A673 (cell line): ENCODE measurements at regions not wholly inside any gene's neighbourhood (a gene's known extent, or its start where the extent isn't known, plus 50 kb on each side); places are given as distances from the start of the nearest gene placed in this dataset.

Experiments
- BruUV-seq: library from RNA; stranded (reverse); fragments of 400-500 nt; replicated peaks from 2 replicates; lab custom pipeline; 2021; lab: Mats Ljungman, UMichigan
- CTCF ChIA-PET: fragments of 300-600 bp; sonication (Branson Sonifier 250); formaldehyde crosslinking; loops from one replicate; lab custom pipeline; 2022; ENCODE audit warnings: antibody characterized with exemption; lab: Charles Lee
- POLR2A ChIA-PET: fragments of 300-600 bp; sonication (Branson Sonifier 250); formaldehyde crosslinking; loops from one replicate; lab custom pipeline; 2022; ENCODE audit warnings: antibody characterized with exemption; ENCODE audit not compliant: low non-redundant PET; lab: Charles Lee
- DNase-seq: peaks from one replicate; pipeline ENCODE4 v3.0.0-alpha.2; 2015; ENCODE audit warnings: low spot score
- H3K27ac ChIP-seq: fragments of 200-600 bp; sonication (generic); 2 replicates; pipeline ENCODE4 v1.5.1; 2016; ENCODE audit warnings: mixed run types, low read depth, mild to moderate bottlenecking, mixed read lengths, antibody characterized with exemption, low read length; ENCODE audit not compliant: poor library complexity, severe bottlenecking
- H3K27me3 ChIP-seq: fragments of 200-600 bp; sonication (generic); replicated peaks from 2 replicates; pipeline ENCODE4 v1.6.1; 2017; ENCODE audit warnings: mixed run types, low read depth, mild to moderate bottlenecking, mixed read lengths, antibody characterized with exemption, low read length; ENCODE audit not compliant: insufficient read depth, poor library complexity
- H3K36me3 ChIP-seq: fragments of 200-600 bp; sonication (generic); 2 replicates; pipeline ENCODE4 v1.6.1; 2016; ENCODE audit warnings: mixed run types, mild to moderate bottlenecking, mixed read lengths, antibody characterized with exemption, low read length; ENCODE audit not compliant: insufficient read depth, poor library complexity, severe bottlenecking
- H3K4me1 ChIP-seq: fragments of 200-600 bp; sonication (generic); 2 replicates; pipeline ENCODE4 v1.6.1; 2017; ENCODE audit warnings: mixed run types, mild to moderate bottlenecking, mixed read lengths, antibody characterized with exemption, low read length; ENCODE audit not compliant: insufficient read depth, poor library complexity, severe bottlenecking
- H3K4me3 ChIP-seq: fragments of 200-600 bp; sonication (generic); 2 replicates; pipeline ENCODE4 v1.5.1; 2016; ENCODE audit warnings: low read depth, mixed run types, mild to moderate bottlenecking, mixed read lengths, low read length; ENCODE audit not compliant: poor library complexity, severe bottlenecking
- H3K9me3 ChIP-seq: fragments of 200-600 bp; sonication (generic); 2 replicates; pipeline ENCODE4 v1.6.1; 2016; ENCODE audit warnings: mixed run types, low read depth, mild to moderate bottlenecking, mixed read lengths, antibody characterized with exemption, low read length; ENCODE audit not compliant: poor library complexity, severe bottlenecking
- CTCF ChIP-seq: fragments of 300-800, 200-600 bp; sonication (generic); conservative IDR thresholded peaks from 2 replicates; pipeline ENCODE4 v1.5.1; 2017; ENCODE audit warnings: low read depth, mild to moderate bottlenecking, antibody characterized with exemption, low read length, moderate library complexity, mixed read lengths
- EZH2 ChIP-seq: fragments of 200-600 bp; sonication (generic); IDR thresholded peaks from 2 replicates; pipeline ENCODE4 v1.6.1; 2017; ENCODE audit warnings: borderline replicate concordance, low read depth, mild to moderate bottlenecking, mixed read lengths, antibody characterized with exemption, low read length; ENCODE audit not compliant: poor library complexity, severe bottlenecking
- intact Hi-C: fragments of 100-400 bp; cut with micrococcal nuclease; formaldehyde crosslinking; loops from one replicate; pipeline ENCODE4 v1.10.0; 2022; ENCODE audit not compliant: unreplicated experiment

DNA sequence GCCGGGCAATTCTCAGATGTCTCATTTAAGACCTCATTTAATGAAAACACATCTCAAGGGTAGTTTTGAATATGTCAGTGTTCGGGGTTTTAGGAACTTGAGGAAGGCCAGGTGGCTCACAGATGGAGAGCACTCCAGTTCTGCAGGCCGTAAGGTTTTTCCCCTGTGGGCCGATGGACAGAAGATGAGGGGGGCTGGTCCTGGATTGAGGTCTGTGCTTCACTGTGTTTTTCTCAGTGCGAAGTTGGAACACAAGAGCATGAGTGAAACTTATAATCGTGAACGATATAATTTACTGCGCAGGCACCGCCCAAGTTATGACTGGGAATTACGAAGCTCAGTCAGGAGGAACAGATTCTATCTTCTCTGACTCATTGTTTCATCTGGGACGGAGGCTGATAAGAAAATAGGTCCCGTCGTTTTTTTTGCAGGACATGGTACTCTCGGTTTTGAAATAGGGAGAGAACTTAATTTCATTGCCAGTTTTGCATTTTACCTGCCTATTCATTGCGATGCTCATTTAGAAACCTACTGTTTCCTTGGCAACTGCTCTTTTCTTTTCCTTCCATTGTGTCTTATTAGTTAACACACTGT is 591.0 kb upstream of the PFKP start:
- no peak for DNase-seq
- POLR2A ChIA-PET, result no interaction called here

GRCh38 chr10:2475711-2476217 is 591.6 kb upstream of the PFKP start:
- CTCF ChIA-PET, result no interaction called here
- H3K36me3 ChIP-seq, result no peaks in the 10 kb centered on the region
- H3K4me3 ChIP-seq, result no peak overlapping the region
- DNase-seq, result no peak
- H3K27me3 ChIP-seq, result peaks cover 71% of the 10 kb centered on the region
- TF ChIP-seq EZH2, result no peak
- TF ChIP-seq CTCF, result no peak
- POLR2A ChIA-PET, result no interaction called here
- no peaks in the 10 kb centered on the region for H3K9me3 ChIP-seq
- H3K27ac ChIP-seq, result no peak overlapping the region
- H3K4me1 ChIP-seq, result no peaks in the 10 kb centered on the region
- no TSS peak for BruUV-seq
- intact Hi-C loops, result no loop called here

More for the DNA sequence above, 591.0 kb upstream of the PFKP start:
- Histone ChIP-seq H3K27ac (no peak overlapping the region), H3K27me3 (peaks cover 65% of the 10 kb centered on the region), H3K36me3 (no peaks in the 10 kb centered on the region), H3K4me3 (no peak overlapping the region), H3K9me3 (no peaks in the 10 kb centered on the region), H3K4me1 (no peaks in the 10 kb centered on the region)
- CTCF ChIA-PET, result no interaction called here
- no TSS peak for BruUV-seq
- intact Hi-C loops, result no loop called here
- TF ChIP-seq EZH2 (no peak), CTCF (no peak)

DNA sequence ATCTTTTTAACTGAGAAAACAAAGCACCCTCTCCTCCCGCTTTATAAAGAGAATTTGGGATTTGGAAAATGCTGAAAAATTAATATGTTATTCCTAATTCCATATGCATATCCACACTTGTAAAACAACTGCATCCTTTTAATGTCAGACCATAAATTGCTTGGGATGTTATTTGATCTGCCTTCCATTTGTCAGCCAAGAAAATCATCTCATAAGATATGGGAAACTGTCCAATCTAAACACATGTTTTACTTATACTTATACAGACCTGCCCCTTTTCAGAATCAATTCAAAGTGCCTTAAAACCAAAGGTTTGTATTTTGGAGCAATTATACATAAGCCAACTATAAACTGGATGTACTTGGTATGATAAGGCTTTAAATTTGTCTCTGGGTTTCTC is 595.5 kb upstream of the PFKP start:
- Histone ChIP-seq H3K27me3 (peaks cover 56% of the 10 kb centered on the region), H3K36me3 (no peaks in the 10 kb centered on the region), H3K9me3 (no peaks in the 10 kb centered on the region), H3K27ac (no peak overlapping the region), H3K4me1 (no peaks in the 10 kb centered on the region), H3K4me3 (no peak overlapping the region)
- intact Hi-C loops, result no loop called here
- no peak for TF ChIP-seq EZH2
- TF ChIP-seq CTCF, result no peak
- no peak for DNase-seq
- POLR2A ChIA-PET, result no interaction called here
- CTCF ChIA-PET, result no interaction called here
- no TSS peak for BruUV-seq
